SK-N-SH (cell line): ENCODE measurements at regions not wholly inside any gene's neighbourhood (a gene's known extent, or its start where the extent isn't known, plus 50 kb on each side); places are given as distances from the start of the nearest gene placed in this dataset.

ENCODE experiments used
- CHD2 ChIP-seq: fragments of 150-350 bp; IDR thresholded peaks from 2 replicates; pipeline ENCODE4 v1.6.1; 2018; ENCODE audit warnings: low read length; ENCODE audit not compliant: partially characterized antibody
- EP300 ChIP-seq, 2 experiments: IDR thresholded peaks; 2 replicates each; pipeline versions ENCODE4 v1.4.0 to v1.6.1; 2012; ENCODE audit warnings: borderline replicate concordance in 1 of 2, low read depth in 1 of 2, low read length in 1 of 2
- GATA2 ChIP-seq: sonication (generic); formaldehyde crosslinking; IDR thresholded peaks from 2 replicates; pipeline ENCODE4 v1.5.0; 2020; ENCODE audit warnings: mild to moderate bottlenecking, missing genetic modification reagents
- JUND ChIP-seq: IDR thresholded peaks from 2 replicates; pipeline ENCODE4 v1.4.0; 2012
- MXI1 ChIP-seq: IDR thresholded peaks from 2 replicates; pipeline ENCODE4 v1.6.1; 2012; ENCODE audit warnings: mild to moderate bottlenecking, low read depth, low read length, improper control_type of control experiment
- SIN3A ChIP-seq: IDR thresholded peaks from 2 replicates; pipeline ENCODE4 v1.6.1; 2012; ENCODE audit warnings: low read depth, mild to moderate bottlenecking, low read length, moderate library complexity, borderline replicate concordance
- SMC3 ChIP-seq: IDR thresholded peaks from 2 replicates; pipeline ENCODE4 v1.6.1; 2012; ENCODE audit warnings: low read depth, low read length, improper control_type of control experiment
- TAF1 ChIP-seq: IDR thresholded peaks from 2 replicates; pipeline ENCODE4 v1.6.1; 2012; ENCODE audit warnings: low read depth, mild to moderate bottlenecking, low read length, moderate library complexity, borderline replicate concordance
- TF ChIP-seq, protein P1 (sequence below): IDR thresholded peaks from 2 replicates; pipeline ENCODE4; 2012
- TF ChIP-seq, protein P2 (sequence below): IDR thresholded peaks from 2 replicates; pipeline ENCODE4 v1.4.0; 2012; ENCODE audit warnings: low read depth
- TF ChIP-seq, protein P3 (sequence below): fragments of 200-600 bp; sonication (generic); IDR thresholded peaks from 2 replicates; pipeline ENCODE4 v1.6.1; 2017; ENCODE audit warnings: antibody characterized with exemption, mild to moderate bottlenecking, moderate library complexity

DNA sequence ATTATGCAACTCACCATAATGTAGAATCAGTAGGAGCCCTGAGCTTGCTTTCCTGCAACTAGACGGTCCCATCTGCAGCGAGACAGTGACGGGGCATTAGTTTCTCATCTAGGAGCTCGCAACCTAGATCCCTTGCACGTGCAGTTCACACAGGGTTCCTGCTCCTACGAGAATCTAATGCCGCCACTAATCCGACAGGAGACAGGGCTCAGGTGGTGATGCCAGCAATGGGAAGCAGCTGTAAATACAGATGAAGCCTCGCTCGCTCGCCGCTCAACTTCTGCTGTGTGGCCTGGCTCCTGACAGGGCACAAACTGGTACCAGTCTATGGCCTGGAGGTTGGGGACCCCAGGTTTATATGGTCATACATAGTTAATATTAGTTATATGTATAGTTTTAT, 394.5 kb downstream of the NPIPA8 start:
- TF ChIP-seq, protein P1, sequence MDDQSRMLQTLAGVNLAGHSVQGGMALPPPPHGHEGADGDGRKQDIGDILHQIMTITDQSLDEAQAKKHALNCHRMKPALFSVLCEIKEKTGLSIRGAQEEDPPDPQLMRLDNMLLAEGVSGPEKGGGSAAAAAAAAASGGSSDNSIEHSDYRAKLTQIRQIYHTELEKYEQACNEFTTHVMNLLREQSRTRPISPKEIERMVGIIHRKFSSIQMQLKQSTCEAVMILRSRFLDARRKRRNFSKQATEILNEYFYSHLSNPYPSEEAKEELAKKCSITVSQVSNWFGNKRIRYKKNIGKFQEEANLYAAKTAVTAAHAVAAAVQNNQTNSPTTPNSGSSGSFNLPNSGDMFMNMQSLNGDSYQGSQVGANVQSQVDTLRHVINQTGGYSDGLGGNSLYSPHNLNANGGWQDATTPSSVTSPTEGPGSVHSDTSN: no peak
- TF ChIP-seq EP300 (IDR thresholded peaks at IDR 0.05; ENCODE audit: borderline replicate concordance in 1 of 2, low read depth in 1 of 2, low read length in 1 of 2) (no peak), JUND (no peak), SMC3 (no peak), GATA2 (CRISPR knock-in tag) (no peak), TAF1 (no peak), CHD2 (no peak), SIN3A (no peak), MXI1 (no peak)
- TF ChIP-seq, protein P2, sequence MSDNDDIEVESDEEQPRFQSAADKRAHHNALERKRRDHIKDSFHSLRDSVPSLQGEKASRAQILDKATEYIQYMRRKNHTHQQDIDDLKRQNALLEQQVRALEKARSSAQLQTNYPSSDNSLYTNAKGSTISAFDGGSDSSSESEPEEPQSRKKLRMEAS: no peak
- TF ChIP-seq, protein P3, sequence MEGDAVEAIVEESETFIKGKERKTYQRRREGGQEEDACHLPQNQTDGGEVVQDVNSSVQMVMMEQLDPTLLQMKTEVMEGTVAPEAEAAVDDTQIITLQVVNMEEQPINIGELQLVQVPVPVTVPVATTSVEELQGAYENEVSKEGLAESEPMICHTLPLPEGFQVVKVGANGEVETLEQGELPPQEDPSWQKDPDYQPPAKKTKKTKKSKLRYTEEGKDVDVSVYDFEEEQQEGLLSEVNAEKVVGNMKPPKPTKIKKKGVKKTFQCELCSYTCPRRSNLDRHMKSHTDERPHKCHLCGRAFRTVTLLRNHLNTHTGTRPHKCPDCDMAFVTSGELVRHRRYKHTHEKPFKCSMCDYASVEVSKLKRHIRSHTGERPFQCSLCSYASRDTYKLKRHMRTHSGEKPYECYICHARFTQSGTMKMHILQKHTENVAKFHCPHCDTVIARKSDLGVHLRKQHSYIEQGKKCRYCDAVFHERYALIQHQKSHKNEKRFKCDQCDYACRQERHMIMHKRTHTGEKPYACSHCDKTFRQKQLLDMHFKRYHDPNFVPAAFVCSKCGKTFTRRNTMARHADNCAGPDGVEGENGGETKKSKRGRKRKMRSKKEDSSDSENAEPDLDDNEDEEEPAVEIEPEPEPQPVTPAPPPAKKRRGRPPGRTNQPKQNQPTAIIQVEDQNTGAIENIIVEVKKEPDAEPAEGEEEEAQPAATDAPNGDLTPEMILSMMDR: no peak
